T-helper 1 cell (primary cell): ENCODE measurements at regions not wholly inside any gene's neighbourhood (a gene's known extent, or its start where the extent isn't known, plus 50 kb on each side); places are given as distances from the start of the nearest gene placed in this dataset.

ENCODE experiments used
- DNase-seq, 5 donors: peaks; one replicate each; pipeline ENCODE4 v3.0.0-alpha.2; 2012 to 2020

- DNase-seq = no peak
Observed at GRCh38 chr12:116382686-116383530, 105.4 kb upstream of the MED13L start.

GRCh38 chr12:116384175-116384574, 106.7 kb upstream of the MED13L start:
- DNase-seq = no peak

- no peak for DNase-seq
Observed at GRCh38 chr12:116384691-116385485, 107.4 kb upstream of the MED13L start.

- DNase-seq = no peak
Observed at GRCh38 chr12:116385486-116386217, 108.2 kb upstream of the MED13L start.

- no peak for DNase-seq
Observed at GRCh38 chr12:116389326-116389725, 111.8 kb upstream of the MED13L start.

GRCh38 chr12:116389990-116390389, 112.5 kb upstream of the MED13L start:
- no peak for DNase-seq

GRCh38 chr12:116390401-116391335, 113.2 kb upstream of the MED13L start:
- DNase-seq = no peak

- no peak for DNase-seq
Observed at GRCh38 chr12:116391501-116391900, 114.0 kb upstream of the MED13L start.

GRCh38 chr12:116392061-116392460, 114.6 kb upstream of the MED13L start:
- DNase-seq = no peak

GRCh38 chr12:116393255-116393654, 115.8 kb upstream of the MED13L start:
- DNase-seq = no peak

- DNase-seq = no peak
Observed at GRCh38 chr12:116393859-116394650, 116.6 kb upstream of the MED13L start.

- DNase-seq = no peak
Observed at GRCh38 chr12:116395396-116395795, 117.9 kb upstream of the MED13L start.

GRCh38 chr12:116397148-116397547, 119.7 kb upstream of the MED13L start:
- no peak for DNase-seq

GRCh38 chr12:116398193-116398592, 120.7 kb upstream of the MED13L start:
- DNase-seq = no peak

GRCh38 chr12:116399055-116399454, 121.6 kb upstream of the MED13L start:
- DNase-seq = no peak

- DNase-seq = no peak
Observed at GRCh38 chr12:116400636-116401372, 123.3 kb upstream of the MED13L start.

GRCh38 chr12:116401565-116401964, 124.1 kb upstream of the MED13L start:
- DNase-seq = no peak

- DNase-seq = no peak
Observed at GRCh38 chr12:116402163-116402939, 124.9 kb upstream of the MED13L start.

- DNase-seq = no peak
Observed at GRCh38 chr12:116403546-116403945, 126.1 kb upstream of the MED13L start.

GRCh38 chr12:116404247-116404646, 126.8 kb upstream of the MED13L start:
- DNase-seq = no peak
